Activated T-cell treated with anti-CD3 and anti-CD28 coated beads, Interleukin-2, amount 50 U/mL, for 48 hours (primary cell): ENCODE measurements at regions not wholly inside any gene's neighbourhood (a gene's known extent, or its start where the extent isn't known, plus 50 kb on each side); places are given as distances from the start of the nearest gene placed in this dataset.

Source experiments
- DNase-seq, 2 experiments: peaks; one replicate each; pipeline ENCODE4 v3.0.0-alpha.2; 2020

GRCh38 chr10:62554632-62555199 lies 180.5 kb downstream of the ZNF365 start:
- DNase-seq = peak in 1 of 2 experiments; percentile 22

DNA sequence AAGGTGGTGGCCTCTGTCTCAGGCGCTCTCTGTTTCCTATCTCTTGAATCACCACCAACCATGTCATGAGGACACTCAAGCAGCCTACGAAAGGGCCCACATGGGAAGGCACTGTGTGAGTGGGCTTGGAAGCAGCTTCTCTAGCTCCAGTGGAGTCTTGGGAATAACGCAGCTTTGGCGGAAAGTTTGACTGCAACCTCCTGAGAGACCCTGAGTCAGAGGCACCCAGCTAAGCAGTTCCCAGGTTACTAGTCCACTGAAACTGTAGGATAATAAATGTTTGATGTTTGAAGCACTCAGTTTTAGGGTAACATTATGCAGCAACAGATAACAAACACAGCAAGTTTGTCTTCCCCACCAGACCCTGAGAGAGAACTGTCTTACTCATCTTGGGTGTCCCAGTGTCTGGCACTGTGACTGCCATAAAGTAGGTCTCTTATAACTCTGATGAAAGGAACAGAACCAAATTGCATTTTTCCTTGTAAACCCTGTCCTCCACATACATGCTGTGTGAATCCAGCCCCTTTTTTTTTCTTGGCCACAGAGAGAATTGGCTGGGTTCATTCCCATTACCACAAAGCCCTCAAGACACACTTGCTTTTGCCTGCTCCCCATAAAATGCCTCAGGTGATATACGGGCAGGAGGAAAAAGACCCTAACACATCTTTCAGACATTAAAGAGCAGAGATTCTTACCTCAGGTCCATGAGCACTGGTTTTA lies 185.5 kb downstream of the ZNF365 start:
- DNase-seq = no peak

DNA sequence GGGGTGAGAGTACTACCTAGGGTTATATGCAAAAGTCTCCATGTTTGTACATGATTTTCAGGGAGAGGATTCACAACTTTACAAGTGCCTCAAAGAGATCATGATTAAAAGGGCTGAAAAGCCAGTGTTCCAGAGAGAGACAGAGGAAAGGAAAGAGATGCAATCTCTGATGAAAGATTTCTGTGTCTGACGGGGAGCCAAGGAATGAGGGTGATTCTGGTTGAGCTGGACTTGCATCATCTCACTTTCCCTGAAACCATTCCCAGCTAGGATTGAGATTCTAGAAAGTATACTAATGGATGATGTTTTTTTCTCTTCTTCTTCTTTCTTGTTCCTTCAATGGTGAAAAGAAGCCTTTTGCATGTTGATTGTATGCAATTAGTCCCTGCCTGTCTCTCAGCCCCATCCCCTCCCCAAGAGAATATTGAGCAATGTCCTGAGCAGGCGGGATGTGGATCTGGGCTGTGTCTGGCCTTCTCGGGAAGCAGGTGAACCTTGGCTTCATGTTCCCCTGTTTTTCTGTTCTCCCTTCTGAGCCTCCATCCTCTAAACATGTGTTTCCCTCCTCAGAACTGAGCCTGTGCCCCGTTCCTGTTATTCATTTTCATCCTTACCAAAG lies 186.1 kb downstream of the ZNF365 start:
- no peak for DNase-seq

DNA sequence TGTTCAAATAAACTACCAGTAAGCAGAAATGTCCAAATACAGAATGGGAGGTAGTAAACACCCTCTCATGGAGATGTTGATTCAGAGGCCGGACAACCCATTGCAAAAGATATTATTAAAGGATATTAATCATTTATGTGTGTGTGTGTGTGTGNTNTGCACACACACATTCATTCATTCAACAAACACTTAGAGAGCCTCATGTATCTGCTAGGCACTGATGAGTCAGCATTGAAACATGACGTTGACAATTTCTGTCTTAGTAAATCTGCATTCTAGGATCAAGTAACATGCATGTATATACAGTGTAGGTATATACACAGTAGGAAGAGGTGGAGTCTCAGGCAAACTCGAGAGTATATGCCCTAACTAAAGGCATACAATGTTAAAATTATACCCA lies 187.0 kb downstream of the ZNF365 start:
- DNase-seq = no peak

DNA sequence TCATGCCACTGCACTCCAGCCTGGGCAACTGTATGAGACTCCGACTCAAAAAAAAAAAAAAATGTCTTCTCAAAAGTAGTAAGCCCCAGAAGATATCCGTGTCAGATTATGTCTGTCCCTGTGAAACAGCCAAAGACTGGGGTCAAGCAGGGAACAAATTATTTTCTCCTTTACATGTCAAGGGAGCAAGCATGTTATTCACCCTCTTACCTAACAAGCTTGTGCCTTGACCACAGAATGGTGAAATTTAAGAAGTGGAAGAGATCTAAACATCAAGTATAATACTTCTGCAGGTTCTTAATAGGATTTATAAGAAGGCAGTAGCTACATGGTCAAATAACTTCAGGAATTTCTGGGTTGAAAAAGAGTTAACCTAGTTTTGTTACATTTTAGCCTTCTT lies 187.9 kb downstream of the ZNF365 start:
- no peak for DNase-seq

DNA sequence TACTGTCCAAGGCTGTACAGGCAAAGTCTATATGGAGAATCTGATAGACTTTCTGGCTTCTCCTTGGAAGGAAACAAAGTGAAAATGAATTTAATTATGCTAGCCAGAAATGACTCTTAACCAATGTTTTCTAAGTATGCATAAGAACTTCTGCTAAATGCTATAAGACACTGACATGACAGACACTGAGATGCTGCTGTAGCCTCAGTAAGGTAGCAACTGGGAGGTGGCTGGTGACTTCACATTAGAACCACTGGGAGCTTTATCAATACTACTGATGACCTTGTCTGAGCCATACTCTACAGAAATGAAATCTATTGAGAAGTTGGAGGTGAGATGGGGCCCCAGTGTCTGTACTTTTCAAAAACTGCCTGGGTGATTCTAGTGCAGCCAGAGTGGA lies 188.6 kb downstream of the ZNF365 start:
- DNase-seq = no peak

DNA sequence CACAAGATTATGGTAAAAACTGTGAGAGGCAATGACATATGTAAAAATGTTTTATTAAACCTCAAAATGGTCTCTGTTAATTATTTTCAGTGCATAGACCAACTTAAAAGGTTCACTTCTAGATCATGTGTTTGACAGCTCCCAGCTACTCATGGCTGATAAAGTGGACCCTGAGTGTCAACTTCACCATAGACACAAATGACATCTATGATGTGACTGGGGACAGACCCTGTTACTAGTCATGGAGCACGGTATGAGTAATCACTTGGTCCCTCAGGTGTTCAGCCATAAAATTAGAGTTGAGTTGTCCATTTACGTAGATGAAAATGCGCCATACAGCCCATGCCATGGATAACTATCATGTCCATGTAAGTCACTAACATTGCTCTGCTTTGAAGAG lies 199.8 kb downstream of the ZNF365 start:
- no peak for DNase-seq

DNA sequence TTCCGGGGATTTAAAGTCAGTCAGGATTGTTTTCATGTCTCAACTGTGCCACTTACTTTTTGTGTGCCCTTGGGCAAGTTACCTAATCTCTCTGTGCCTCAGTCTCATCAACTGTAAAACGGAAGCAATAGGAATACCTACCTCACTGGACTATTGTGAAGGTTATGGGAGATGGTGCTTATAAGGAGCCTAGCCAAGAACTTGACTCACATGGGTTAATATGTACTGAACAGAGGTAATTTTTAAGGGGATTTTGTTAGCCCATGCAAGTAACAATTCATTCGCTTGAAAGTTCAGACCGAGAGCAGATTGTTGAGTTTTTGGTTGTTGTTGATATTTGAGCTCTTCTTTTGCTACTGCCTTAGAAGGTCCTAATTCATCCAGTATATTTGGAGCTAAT lies 202.9 kb downstream of the ZNF365 start:
- no peak for DNase-seq

DNA sequence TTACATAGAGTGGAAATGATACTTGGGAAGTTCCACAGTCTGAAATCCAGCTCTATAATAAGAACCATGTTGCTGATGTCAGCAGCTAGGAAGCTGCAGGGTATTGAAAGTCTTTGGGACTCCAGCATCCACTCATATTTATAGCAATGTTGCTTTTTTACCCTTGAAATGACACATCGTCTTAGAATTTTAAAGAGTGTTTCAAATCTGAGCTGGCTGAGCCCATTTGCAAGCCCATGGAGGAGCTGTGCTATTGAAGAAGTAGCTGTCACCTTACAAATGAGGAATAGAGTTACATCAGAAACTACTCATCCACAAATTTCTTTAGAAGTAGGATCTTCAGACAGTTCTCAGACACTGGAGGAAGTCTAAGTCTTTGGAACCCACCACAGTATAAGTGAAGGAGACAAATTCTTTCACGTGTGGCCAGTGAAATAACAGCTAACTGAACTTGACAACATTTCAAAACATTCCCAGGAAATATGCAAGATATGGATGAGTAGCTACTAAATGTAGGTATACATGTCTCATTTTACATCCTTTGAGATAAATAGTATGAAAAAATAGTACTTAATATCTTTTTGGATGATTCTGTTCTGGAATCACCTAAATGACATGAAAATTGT lies 203.6 kb downstream of the ZNF365 start:
- DNase-seq = no peak

DNA sequence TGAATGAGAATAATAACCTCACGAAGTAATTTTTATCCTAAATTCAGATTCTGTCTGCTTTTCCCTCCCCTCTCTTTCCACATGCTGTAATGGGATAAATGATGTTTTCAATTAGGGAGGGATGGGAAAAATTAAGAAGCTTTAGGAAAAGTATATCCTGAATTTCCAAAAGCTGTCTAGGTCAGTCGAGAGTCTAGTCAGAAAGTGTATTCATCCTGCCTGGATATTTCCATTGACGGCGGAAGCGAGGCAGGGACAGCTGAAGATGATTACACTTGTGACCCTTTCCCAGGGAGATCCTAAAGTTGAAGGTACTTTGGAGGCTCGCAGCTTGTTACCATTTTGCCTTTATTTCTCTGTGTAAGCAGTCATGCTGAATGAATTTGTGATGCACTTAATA lies 204.1 kb downstream of the ZNF365 start:
- DNase-seq = no peak

GRCh38 chr10:62578916-62579315 lies 204.7 kb downstream of the ZNF365 start:
- no peak for DNase-seq

- DNase-seq = no peak
Measured at GRCh38 chr10:62580396-62580795, 206.2 kb downstream of the ZNF365 start.

DNA sequence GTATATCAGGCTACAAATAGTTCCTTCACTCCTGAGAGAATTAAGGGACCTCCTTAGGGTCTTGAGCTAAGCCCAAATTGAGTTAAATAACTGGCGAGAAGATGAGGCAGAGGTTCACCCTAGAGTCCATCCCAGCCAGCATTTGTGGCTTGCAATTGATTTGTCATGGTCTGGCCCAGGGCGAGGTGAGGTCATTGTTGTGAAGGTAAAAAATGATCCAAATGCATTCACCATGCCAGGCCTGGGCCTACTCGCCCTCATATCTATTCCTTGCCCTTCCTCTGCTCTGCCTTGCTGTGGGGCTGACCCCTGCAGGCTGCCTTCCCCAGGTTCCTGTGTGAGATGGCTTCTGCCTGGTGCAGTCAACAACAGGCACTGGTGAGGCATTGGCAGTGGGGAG lies 207.2 kb downstream of the ZNF365 start:
- DNase-seq = no peak

DNA sequence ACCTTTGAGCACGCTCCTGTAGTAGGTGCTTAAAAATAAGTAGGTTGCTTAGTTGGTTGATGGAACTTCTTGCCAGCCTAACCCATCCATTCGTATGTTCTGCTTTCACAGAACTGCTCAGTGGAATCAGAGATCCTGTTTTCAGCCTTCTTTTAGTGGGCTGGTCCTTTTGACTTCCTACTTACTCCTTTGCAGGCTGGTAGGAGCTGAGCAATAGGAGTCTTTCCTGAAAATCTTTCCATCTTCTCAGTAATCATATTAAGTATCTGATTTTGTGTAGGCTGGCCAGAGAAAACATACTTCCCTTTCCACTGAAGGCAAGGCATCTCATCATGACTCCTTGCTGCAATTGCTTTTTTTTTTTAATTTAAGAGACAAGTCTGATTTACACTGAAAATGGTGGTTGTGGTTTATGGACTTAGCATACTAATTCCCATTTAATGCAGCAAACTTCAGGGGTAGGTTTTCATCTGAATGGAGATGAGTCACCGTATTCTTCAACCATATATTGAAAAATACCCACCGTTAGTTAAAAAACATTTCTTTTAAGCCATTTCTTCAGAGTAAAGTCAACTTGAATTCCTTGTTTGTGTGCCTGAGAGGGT lies 208.0 kb downstream of the ZNF365 start:
- DNase-seq = no peak

DNA sequence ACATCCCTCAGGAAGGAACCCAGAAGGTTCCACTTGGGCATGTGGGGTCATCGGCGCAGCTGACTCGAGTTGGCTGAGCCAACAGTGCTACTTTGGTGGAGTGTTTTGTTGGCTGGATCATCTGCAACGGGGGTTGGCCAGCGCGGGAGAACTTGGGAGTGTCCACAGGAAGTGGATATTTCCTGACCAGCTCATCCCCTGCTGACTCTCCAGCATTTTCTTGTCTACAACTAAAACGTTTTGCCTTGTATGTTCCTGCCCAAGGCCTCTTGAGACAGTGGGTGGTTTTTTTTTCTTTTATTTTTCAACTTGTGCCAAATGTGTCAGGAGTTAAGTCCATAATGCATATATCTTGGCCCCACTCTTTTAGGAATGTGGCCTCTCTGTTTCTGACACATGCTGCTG lies 208.6 kb downstream of the ZNF365 start:
- DNase-seq = no peak

- DNase-seq = no peak
Measured at GRCh38 chr10:62583876-62584615, 209.9 kb downstream of the ZNF365 start.

DNA sequence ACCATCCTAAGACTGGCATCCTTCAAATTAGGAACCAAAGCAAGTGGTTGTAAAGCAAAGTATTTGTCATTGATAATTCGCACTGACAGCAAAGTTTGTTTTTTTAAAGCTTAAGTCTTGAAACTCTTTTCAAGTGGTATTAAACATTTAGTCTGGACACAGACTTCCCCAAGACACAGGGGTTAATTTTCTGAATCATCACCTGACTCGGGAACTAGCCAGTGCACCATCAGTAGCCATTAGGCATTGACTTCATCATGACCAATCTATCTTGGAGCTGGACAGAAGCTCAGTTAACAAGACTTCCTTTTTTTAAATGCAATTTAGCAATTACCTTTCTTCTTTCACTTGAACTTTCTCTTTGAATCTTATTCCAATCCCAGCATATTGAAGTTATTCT lies 210.6 kb downstream of the ZNF365 start:
- DNase-seq = no peak

GRCh38 chr10:62585211-62585775 lies 211.1 kb downstream of the ZNF365 start:
- no peak for DNase-seq

DNA sequence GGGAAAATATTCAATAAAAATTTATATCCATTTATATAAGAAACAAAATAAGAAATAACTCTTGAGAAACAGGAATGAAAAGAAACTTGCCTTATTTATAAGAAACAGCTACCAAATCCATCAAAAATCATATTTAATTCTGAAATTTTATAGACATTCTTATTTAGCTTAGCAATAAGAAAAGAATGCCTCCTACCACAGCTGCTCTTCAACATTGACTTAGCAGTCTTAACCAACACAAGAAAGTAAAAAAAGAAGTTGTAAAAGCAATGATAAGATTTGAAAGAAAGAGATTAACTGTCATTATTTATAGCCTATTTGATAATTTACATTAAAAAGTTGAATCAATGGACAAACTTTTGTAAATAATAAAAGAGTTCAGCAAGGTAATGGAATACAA lies 212.8 kb downstream of the ZNF365 start:
- no peak for DNase-seq

DNA sequence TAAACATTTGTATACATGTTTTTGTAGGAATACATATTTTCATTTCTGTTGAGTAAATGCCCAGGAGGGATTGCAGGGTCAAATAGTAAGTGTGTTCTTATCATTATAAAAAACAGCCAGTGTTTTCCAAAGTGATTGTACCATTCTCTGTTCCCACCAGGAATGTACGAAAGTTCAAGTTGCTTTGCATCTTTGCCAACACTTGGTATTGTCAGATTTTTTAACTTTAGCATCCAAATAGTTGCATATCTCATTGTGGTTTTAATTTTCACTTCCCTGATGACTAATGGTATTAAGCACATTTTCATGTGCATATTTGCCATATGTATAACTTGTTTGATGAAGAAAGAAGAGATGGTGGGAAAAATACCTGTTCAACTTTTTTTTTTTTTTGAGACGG lies 213.9 kb downstream of the ZNF365 start:
- no peak for DNase-seq

DNA sequence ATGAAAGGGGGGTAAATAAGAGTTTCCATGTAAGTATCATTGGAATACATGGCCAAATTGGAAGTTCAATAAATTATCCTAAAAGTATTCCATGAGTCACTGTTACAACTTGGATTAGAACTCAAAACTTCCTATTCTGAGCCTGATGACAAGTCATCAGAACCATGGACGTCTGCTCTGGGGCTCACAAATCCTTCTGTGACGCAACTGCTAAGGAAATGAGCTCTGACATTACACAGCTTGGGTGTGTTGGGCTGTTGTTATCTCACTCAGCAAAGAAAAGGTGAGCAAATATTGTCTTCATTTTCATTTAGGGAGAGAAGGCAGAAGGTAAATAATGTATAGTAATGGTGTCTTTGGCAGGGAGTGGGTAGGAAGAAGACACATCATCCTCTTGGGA lies 214.8 kb upstream of the ADO start:
- no peak for DNase-seq

DNA sequence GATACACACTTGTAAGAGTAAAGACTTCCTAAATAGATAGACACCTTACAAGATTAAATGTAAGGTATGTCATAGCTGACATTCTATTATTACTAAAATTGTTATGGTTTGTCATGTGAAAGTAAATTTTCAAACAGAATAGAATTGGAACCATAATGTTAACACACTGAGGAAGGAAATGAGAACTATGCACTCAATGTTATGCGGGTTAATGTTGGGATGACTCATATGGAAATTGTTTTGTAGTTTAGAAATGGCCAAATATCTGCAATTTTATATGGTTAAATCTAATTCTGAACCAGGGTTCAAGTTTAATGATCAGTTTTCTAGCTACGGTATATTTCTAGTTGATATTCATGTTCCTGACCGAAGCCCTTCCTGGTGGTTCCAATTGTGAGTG lies 214.2 kb upstream of the ADO start:
- no peak for DNase-seq

- DNase-seq = peak; percentile 70 to 75
Measured at GRCh38 chr10:62594093-62594520, 210.4 kb upstream of the ADO start.
